GM23248 (cell line): ENCODE measurements at regions not wholly inside any gene's neighbourhood (a gene's known extent, or its start where the extent isn't known, plus 50 kb on each side); places are given as distances from the start of the nearest gene placed in this dataset.

Source experiments
- EZH2 ChIP-seq: fragments of 200-600 bp; sonication (generic); IDR thresholded peaks from 2 replicates; pipeline ENCODE4 v1.6.1; 2018; ENCODE audit warnings: antibody characterized with exemption, mild to moderate bottlenecking; ENCODE audit not compliant: insufficient read depth, poor library complexity, severe bottlenecking
- EZH2phosphoT487 ChIP-seq: fragments of 200-600 bp; sonication (generic); IDR thresholded peaks from 2 replicates; pipeline ENCODE4 v1.6.1; 2018; ENCODE audit warnings: antibody characterized with exemption, moderate library complexity, mild to moderate bottlenecking, low read depth; ENCODE audit not compliant: insufficient read depth

DNA sequence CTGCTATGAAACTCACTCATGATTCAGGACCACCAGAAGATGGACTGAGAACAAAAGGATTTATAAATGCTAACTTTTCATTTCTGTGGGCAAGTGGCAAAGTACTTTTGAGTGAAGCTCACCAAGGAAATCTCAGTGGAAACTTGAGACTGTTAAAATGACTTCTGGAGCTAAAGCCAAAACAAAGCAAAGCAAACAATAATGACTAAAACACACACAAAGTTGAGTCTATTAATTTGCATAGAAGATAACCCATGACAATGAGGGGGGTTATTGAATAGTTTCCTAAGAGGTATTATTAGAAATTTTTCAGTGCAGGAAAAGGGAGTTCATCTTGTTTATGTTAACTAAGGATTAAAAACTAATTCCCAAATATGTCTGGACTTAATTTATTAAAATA is 612.8 kb upstream of the FAM174A start:
- TF ChIP-seq EZH2phosphoT487, result no peak
- TF ChIP-seq EZH2, result no peak
